ENCODE measurements at regions not wholly inside any gene's neighbourhood (a gene's known extent, or its start where the extent isn't known, plus 50 kb on each side); places are given as distances from the start of the nearest gene placed in this dataset.
A peak's percentile ranks its signal among the peaks of the same experiment; 100 is the strongest.

DNA sequence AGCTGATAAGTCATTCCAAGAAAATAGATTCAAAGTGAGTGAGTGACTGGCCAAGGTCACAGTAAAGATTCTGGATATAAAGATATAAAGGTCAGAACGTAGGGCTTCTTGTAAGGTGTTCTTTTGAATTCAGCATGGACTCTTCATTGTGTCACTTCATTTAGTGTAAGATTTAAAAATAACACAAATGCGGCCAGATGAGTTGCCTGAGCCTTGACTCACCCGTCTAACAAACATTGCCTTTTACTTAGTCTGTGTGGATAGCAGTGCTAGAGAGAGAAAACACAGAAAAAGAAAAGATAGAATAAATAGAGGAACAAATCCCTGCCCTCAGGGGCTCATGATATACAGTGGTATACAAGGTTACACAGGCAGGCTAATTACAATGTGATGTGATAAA lies 223.4 kb downstream of the PLPP3 start:
- DNase-seq (ENCODE audit: low spot score) = no peak

- no peak for DNase-seq (ENCODE audit: low spot score)
Observed at GRCh38 chr1:56355422-56355821, 223.9 kb downstream of the PLPP3 start.

- no peak for DNase-seq (ENCODE audit: low spot score)
Observed at GRCh38 chr1:56345831-56346230, 233.5 kb downstream of the PLPP3 start.

DNA sequence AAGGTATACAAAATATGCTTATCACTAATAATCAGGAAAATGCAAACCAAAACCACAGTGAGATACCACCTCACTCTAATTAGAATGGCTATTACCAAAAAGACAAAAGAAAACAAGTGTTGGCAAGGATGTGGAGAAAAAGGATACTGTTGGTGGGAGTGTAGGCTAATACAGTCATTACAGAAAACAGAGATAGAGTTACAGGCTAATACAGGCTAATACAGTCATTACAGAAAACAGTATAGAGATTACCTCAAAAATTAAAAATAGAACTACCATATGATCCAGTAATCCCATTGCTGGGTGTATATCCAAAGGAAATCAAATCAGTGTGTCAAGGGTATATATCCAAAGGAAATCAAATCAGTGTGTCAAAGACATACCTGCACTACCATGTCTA lies 238.4 kb downstream of the PLPP3 start:
- no peak for DNase-seq (ENCODE audit: low spot score)

GRCh38 chr1:56339786-56340465 lies 239.4 kb downstream of the PLPP3 start:
- DNase-seq (ENCODE audit: low spot score) = no peak

DNA sequence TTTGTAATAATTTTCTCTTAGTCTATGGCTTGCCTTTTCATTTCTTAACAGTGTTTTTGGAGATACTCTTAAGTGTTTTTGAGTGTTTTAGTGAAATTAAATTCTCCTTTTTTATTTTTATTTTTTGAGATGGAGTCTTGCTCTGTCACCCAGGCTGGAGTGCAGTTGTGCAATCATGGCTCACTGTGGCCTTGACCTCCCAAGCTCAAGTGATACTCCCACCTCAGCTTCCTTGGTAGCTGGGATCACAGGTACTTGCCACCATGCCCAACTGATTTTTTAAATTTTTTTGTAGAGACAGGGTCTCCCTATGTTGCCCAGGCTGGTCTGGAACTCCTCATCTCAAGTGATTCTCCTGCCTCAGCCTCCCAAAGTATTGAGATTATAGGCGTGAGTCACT lies 240.3 kb downstream of the PLPP3 start:
- DNase-seq (ENCODE audit: low spot score) = no peak

- no peak for DNase-seq (ENCODE audit: low spot score)
Observed at GRCh38 chr1:56336982-56337381, 242.4 kb downstream of the PLPP3 start.

- no peak for DNase-seq (ENCODE audit: low spot score)
Observed at GRCh38 chr1:56335394-56335793, 244.0 kb downstream of the PLPP3 start.

- no peak for DNase-seq (ENCODE audit: low spot score)
Observed at GRCh38 chr1:56334047-56334446, 245.3 kb downstream of the PLPP3 start.

GRCh38 chr1:56333461-56333860 lies 245.9 kb downstream of the PLPP3 start:
- DNase-seq (ENCODE audit: low spot score) = no peak

GRCh38 chr1:56331892-56332567 lies 247.3 kb downstream of the PLPP3 start:
- DNase-seq (ENCODE audit: low spot score) = no peak

DNA sequence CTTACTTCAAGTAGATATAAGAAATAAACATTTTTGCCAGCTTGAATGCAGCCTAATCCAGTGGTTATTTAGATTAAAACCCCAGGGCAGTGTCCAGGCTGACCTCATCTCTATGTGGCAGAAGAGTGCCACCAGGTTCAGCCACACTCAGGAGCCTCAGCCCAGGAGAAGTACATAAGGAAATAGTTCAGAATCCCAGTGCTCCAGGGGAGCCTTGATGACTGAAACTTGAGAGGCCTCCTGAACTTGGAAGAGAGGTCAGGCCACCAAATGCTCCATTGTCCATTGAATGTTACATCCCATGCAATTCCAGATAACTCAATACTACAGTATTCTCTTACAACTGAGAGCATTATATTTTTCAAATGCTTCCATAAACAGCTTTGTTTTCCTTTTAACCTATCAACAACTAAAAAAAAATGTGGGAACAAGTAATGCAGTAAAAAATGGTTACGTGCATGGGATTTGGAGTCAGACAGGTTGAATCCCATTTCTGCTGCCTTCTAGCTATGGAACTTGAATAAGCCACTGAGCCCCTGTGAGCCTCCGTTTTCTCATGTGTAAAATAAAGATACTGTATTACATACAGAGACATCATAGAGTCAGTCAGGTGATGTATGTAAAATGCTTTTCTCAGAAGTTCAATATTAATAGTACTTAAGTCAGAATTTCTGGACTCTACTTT lies 248.0 kb downstream of the PLPP3 start:
- DNase-seq (ENCODE audit: low spot score) = no peak

DNA sequence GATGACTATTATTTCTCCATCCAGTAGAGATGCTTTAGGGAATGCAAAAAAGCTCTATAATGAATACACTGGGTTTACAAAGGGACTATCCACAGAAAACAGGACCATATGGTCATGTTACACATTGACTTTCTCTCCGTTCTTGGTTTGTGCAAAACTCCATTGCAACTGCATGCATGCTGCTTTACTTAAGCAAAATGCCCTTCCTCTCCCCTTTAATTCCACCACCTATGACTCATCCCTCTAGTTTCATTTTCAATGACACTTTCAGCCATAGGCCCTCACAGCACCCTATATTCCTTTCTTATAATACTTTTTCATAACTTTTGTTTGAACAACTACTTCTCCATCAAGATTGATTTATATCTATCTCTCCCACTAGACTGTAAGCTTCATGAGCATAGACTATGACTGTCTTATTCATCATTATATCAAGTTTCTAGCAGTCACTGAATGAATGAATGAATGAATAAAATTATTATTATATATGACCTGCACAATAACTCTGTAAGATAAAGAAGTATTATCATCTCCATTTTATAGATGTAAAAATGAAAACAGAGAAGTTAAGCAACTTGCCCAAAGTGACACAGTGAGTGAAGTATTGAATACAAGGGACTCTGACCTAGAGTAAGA lies 248.9 kb downstream of the PLPP3 start:
- DNase-seq (ENCODE audit: low spot score) = peak; percentile 50

DNA sequence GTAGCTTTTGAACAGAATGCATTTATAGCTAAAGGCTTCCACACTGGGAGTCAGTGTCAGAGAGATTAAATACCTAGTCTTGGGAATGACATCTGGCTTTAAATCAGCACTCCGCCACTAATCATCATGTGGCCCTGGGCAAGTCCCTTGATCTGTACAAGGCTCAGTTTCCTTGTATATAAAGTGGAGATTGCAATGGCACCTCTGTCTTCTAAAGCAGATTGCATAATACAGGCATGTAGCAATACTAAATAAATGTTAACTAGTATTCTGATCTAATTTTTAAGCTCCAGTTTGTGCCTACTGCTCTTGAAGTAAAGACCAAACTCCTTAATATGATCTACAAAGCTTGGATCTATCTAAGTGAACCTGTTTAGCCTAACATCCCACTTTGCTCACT lies 249.4 kb downstream of the PLPP3 start:
- DNase-seq (ENCODE audit: low spot score) = no peak

DNA sequence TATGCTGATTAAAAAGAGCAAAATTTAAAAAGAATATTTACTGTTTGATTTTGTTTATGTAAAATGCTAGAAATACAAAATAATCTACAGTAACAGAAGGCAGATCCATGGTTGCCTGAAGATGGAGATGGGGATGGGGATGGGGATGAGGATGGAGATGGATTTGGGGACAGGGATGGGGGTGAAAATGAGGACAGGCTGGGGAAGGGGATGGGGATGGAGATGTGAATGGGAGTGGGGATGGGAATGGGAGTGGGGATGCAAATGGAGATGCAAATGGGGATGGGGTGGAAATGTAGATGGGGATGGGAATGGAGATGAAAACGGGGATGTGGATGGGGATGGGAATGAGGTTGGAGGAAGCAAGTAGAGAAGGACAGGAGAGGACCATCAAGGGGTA lies 252.2 kb downstream of the PLPP3 start:
- no peak for DNase-seq (ENCODE audit: low spot score)

DNA sequence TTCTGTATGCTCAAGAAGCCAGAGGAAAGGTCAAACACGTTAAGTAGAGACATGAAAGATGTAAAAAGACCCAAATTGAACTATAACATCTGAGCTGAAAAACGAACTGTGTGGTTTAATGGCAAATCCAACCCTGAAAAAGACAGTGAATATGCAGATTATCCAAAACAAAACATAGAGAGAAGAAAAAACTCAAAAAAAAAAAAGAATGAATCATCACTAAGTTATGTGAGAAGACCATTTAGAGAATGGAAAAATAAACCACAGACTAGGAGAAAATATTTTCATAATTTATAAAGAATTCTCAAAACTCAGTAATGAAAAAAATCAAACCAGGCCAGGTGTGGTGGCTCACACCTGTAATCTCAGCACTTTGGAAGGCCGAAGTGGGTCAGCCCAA lies 253.3 kb downstream of the PLPP3 start:
- DNase-seq (ENCODE audit: low spot score) = no peak

DNA sequence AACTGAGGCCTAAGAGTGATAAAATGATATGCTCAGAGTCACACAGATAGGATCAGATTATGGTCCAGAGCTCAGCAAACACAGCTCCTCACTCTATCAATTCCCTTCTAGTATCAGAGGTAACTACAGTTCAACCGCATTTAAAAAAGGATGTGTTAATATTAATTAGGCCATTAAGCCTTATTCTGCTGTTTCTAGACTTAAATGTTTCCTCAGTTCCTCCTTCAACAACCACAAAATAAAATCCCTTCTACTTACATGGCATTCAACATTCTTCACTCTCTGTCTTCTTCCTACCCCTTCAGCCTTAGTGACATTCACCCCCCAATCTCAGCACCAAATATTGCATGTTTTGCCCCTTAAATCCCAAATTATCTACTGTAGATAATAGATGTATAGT lies 254.9 kb downstream of the PLPP3 start:
- no peak for DNase-seq (ENCODE audit: low spot score)

DNA sequence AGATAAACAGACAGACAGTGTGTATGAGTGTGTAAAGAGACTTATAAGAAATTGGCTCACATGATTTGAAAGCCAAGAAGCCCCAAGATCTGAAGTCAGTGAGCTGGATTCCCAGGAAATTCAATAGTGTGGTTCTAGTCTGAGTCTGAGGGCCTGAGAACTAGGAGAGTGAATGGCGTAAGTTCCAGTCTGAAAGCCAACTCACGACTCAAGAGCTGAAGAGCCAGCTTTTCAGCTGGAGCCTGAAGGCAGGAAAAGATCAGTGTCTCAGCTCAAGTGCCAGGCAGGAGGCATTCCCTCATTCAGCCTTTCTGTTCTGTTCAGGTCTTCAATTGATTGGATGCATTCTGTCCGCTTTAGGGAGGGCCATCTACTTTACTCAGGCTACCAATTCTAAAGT lies 257.2 kb downstream of the PLPP3 start:
- DNase-seq (ENCODE audit: low spot score) = no peak

GRCh38 chr1:56321150-56321490 lies 258.2 kb downstream of the PLPP3 start:
- DNase-seq (ENCODE audit: low spot score) = no peak

DNA sequence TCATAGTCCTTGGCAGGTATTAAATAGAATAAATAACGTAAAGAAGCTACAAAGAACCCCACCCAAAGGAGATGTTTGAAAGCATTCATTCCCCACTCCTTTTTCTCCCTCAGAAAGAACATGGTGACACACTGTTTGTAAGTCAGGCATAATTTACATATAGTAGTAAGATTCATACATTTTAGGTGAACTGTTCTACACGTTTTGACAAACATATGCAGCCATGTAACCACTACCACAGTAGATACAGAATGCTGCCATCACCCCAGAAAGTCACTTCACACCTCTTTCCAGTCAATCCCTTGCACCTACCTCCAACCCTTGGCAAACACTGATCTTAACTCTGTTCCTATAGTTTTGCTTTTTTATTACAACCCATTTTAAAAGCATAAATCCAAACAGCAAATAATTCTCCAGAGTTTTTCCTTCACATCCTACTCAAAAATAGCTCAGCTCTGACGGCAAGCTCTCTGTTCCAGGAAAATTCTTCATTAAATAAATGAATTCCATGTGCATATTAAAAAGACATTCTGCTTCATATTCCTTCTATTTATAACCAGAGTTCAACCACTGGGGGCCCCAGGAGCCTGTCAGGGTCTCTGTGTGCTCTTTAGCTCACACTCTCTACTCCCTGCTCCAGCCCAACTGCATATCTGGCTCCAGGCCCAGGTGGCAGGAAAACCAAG lies 258.8 kb downstream of the PLPP3 start:
- no peak for DNase-seq (ENCODE audit: low spot score)

DNA sequence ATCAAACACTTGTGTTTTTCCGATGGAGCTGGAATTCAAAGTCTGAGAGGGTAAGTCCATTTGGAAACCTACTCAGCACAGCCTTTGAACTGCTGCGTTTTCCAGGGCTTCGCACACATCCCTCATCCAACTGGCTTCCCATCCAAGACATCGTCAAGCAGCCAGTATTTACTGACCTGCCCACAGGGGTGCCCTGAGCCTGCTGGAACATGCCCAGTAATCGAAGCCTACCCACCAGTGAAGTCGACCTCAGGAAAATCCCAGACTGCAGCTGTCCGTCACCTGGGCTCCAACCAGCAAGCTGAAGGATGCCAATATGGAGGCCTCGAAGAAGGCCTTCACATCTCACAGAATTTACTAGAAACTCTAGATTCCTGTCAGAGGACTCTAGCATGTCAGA lies 261.6 kb downstream of the PLPP3 start:
- DNase-seq (ENCODE audit: low spot score) = no peak

- no peak for DNase-seq (ENCODE audit: low spot score)
Observed at GRCh38 chr1:56315293-56315942, 263.9 kb downstream of the PLPP3 start.

Measured in SW480 (cell line).